ENCODE measurements at regions not wholly inside any gene's neighbourhood (a gene's known extent, or its start where the extent isn't known, plus 50 kb on each side); places are given as distances from the start of the nearest gene placed in this dataset.

DNA sequence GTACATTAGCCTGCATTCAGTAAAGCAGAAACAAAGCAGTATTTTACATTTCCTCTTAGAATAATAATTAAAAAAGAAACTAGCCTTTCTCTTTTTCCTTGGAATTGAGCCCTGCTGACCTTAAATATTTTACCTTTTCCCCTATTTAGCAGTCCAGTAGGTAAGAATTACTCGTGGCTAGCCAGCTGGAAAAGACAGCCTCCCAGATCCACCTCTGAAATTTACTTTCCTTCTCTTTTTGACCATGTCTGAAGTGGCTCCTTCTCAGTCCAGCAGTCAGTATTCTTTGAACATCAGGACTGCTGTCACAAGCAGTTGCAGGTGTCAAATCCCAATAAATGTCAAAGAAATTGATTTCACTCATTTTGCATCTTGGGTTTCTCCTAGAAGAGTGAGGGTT lies 311.5 kb upstream of the DCBLD2 start:
- TF ChIP-seq, protein P1, sequence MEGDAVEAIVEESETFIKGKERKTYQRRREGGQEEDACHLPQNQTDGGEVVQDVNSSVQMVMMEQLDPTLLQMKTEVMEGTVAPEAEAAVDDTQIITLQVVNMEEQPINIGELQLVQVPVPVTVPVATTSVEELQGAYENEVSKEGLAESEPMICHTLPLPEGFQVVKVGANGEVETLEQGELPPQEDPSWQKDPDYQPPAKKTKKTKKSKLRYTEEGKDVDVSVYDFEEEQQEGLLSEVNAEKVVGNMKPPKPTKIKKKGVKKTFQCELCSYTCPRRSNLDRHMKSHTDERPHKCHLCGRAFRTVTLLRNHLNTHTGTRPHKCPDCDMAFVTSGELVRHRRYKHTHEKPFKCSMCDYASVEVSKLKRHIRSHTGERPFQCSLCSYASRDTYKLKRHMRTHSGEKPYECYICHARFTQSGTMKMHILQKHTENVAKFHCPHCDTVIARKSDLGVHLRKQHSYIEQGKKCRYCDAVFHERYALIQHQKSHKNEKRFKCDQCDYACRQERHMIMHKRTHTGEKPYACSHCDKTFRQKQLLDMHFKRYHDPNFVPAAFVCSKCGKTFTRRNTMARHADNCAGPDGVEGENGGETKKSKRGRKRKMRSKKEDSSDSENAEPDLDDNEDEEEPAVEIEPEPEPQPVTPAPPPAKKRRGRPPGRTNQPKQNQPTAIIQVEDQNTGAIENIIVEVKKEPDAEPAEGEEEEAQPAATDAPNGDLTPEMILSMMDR (IDR thresholded peaks at IDR 0.05): no peak
- no peak for TF ChIP-seq POLR2A (IDR thresholded peaks at IDR 0.05)

All from uterus (tissue), 2 donors.